PFSK-1 (cell line): ENCODE measurements at regions not wholly inside any gene's neighbourhood (a gene's known extent, or its start where the extent isn't known, plus 50 kb on each side); places are given as distances from the start of the nearest gene placed in this dataset.

Source experiments
- FOXP2 ChIP-seq: optimal IDR thresholded peaks from 2 replicates; pipeline ENCODE3; 2011; ENCODE audit warnings: borderline replicate concordance, control low read depth, inconsistent platforms; ENCODE audit not compliant: insufficient read depth; ENCODE audit errors: extremely low read length, extremely low read depth
- POLR2AphosphoS5 ChIP-seq: IDR thresholded peaks from 2 replicates; pipeline ENCODE4 v1.6.1; 2012; ENCODE audit warnings: low read depth, mild to moderate bottlenecking, control low read depth, low read length, moderate library complexity
- SIN3A ChIP-seq: IDR thresholded peaks from 2 replicates; pipeline ENCODE4 v1.6.1; 2012; ENCODE audit warnings: mild to moderate bottlenecking, low read length, moderate library complexity, borderline replicate concordance; ENCODE audit not compliant: insufficient read depth
- TAF1 ChIP-seq: IDR thresholded peaks from 2 replicates; pipeline ENCODE4 v1.6.1; 2012; ENCODE audit warnings: low read length, control low read depth, borderline replicate concordance; ENCODE audit not compliant: insufficient read depth
- TF ChIP-seq, protein P1 (sequence below), 2 experiments: IDR thresholded peaks; 2 replicates each; pipeline versions ENCODE4 v1.6.1 to v1.8.0; 2011 to 2012; ENCODE audit warnings: low read depth in 2 of 2, low read length in 2 of 2, control low read depth in 1 of 2, inconsistent platforms in 1 of 2, mild to moderate bottlenecking in 1 of 2, moderate library complexity in 1 of 2; ENCODE audit not compliant: insufficient read depth in 1 of 2

DNA sequence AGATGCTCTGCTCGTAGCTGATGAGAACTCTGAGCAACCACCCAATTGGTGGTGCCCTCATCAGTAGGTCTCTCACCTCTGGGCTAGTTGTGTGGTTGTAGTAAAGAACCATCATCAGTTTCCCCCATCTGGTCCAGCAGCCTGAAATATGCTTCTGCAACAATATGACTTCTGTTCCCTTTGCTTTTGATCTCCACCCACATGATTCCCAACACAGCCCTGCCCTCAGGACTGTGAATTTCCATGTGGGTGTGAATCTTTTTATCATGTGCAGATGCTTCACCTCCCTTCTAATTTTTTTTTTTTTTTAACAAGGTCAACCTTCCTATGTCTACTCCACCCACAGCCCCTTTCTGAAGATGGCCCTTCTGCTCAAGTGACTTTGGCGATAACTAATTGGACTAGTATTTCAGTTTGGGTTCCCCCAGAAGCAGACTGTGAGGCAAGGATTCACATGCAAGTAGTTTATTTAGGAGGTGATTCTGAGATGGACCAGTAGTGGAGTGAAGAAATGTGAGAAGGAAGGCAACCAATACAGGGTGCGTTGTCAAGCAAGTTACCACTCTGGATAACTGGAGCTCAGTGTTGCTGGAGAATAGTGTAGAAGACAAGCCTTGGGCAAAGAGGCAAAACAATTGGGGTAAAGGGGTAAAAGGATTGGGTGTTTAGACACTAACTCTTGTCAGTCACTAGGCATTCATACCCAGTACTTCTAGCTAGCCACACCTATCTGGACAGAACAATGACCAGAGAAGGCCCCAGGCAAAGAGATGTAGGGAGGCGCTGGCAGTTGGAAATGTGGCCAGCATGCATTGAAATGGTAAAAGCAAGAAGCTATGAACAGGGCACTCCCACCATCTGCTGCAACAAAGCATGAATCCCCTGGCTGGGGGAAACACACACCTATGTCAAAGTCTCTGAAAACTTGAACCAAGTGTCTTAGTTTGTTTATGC lies 466.2 kb downstream of the BCOR start:
- no peak for TF ChIP-seq FOXP2
- no peak for TF ChIP-seq POLR2AphosphoS5

DNA sequence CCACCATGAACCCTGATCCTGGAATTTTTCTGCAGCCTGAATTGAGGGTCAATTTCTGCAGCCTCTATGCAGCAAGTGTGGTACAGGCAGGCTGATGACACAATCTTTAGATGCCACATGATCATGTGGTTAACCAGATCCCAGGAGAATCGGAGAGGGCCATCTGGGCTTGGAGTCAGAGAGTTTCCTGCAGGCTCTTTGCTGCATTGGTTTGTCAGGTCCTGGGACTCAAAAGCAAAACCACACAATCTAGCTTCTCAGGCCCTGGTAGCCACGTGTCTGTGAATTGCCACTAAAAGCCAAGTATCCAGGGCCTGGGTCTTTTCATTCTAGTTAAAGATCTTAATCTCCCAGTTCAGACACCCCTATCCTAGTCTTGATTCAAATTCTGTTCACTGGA lies 464.5 kb downstream of the BCOR start:
- TF ChIP-seq TAF1: no peak
- TF ChIP-seq, protein P1, sequence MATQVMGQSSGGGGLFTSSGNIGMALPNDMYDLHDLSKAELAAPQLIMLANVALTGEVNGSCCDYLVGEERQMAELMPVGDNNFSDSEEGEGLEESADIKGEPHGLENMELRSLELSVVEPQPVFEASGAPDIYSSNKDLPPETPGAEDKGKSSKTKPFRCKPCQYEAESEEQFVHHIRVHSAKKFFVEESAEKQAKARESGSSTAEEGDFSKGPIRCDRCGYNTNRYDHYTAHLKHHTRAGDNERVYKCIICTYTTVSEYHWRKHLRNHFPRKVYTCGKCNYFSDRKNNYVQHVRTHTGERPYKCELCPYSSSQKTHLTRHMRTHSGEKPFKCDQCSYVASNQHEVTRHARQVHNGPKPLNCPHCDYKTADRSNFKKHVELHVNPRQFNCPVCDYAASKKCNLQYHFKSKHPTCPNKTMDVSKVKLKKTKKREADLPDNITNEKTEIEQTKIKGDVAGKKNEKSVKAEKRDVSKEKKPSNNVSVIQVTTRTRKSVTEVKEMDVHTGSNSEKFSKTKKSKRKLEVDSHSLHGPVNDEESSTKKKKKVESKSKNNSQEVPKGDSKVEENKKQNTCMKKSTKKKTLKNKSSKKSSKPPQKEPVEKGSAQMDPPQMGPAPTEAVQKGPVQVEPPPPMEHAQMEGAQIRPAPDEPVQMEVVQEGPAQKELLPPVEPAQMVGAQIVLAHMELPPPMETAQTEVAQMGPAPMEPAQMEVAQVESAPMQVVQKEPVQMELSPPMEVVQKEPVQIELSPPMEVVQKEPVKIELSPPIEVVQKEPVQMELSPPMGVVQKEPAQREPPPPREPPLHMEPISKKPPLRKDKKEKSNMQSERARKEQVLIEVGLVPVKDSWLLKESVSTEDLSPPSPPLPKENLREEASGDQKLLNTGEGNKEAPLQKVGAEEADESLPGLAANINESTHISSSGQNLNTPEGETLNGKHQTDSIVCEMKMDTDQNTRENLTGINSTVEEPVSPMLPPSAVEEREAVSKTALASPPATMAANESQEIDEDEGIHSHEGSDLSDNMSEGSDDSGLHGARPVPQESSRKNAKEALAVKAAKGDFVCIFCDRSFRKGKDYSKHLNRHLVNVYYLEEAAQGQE (IDR thresholded peaks at IDR 0.05; ENCODE audit: insufficient read depth in 1 of 2, low read depth in 2 of 2, low read length in 2 of 2): no peak
- no peak for TF ChIP-seq SIN3A
- TF ChIP-seq POLR2AphosphoS5: no peak
- TF ChIP-seq FOXP2: no peak

DNA sequence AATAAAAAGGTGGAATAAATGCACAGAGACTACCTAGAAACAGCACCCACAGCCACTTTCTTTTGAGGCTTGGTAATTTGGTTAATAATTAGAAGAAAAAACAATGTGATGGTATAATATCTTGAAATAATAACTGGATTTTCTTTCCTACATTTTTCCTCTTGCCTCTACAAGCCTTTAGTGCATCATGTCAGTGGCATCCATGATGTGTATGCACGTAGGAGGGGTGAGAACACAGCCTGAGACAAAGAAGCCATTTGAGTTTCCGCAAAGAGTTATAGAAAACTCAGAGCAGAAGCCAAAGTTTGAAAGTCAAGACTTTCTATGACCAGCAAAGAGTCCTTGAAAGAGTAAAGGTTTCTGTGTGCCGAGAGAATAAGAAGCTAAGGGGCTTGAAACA lies 461.3 kb downstream of the BCOR start:
- TF ChIP-seq, protein P1 (IDR thresholded peaks at IDR 0.05; ENCODE audit: insufficient read depth in 1 of 2, low read depth in 2 of 2, low read length in 2 of 2): no peak
- no peak for TF ChIP-seq FOXP2
- no peak for TF ChIP-seq POLR2AphosphoS5
- TF ChIP-seq TAF1: no peak
- TF ChIP-seq SIN3A: no peak

DNA sequence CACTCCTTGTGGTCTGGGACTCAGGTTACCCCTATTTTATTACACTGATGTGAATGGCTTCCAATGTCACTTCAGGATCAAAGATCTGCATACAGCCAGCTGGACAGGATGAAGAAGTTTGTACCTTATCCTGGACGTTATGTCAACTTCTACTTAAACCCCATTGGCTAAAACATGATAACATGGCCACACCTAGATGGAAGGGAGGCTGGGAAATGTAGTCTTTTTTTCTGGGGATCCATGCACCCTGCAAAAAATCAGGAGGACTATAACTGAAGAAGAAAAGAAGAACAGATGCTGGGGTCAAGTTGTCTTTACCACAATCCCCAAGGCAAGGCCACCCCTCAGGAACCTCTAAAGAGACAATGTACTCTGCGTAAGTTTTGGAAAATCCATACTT lies 459.2 kb downstream of the BCOR start:
- no peak for TF ChIP-seq SIN3A
- no peak for TF ChIP-seq POLR2AphosphoS5
- TF ChIP-seq, protein P1 (IDR thresholded peaks at IDR 0.05; ENCODE audit: insufficient read depth in 1 of 2, low read depth in 2 of 2, low read length in 2 of 2): no peak
- TF ChIP-seq FOXP2: no peak
- no peak for TF ChIP-seq TAF1

DNA sequence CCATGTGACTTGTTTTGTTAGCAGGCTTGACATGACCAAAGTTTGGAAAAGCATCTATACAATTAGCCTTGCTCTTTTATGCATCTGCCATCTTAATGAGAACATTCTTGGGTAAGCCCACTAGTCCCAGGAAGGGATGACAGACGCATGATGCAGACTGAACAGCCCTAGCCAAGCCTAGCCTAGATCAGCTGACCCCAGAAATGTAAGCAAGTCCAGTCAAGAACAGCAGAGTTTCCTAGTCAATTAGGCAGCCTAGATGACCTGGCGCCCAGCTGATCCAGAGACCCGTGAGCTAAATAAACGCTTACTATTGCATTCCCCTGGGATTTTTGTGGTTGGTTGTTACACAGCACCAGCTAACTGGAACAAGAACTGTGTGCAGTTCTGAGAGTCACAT lies 457.9 kb downstream of the BCOR start:
- TF ChIP-seq POLR2AphosphoS5: no peak
- TF ChIP-seq TAF1: no peak
- no peak for TF ChIP-seq SIN3A
- TF ChIP-seq, protein P1 (IDR thresholded peaks at IDR 0.05; ENCODE audit: insufficient read depth in 1 of 2, low read depth in 2 of 2, low read length in 2 of 2): no peak
- TF ChIP-seq FOXP2: no peak
